HEK293 (cell line): ENCODE measurements at regions not wholly inside any gene's neighbourhood (a gene's known extent, or its start where the extent isn't known, plus 50 kb on each side); places are given as distances from the start of the nearest gene placed in this dataset.

Experiments used
- CTCF ChIA-PET: fragments of 350-600 bp; formaldehyde crosslinking; extraction: SDS; loops from one replicate; lab custom pipeline; 2021; ENCODE audit warnings: antibody characterized with exemption; lab: Yijun Ruan, JAX
- POLR2A ChIA-PET: fragments of 300-600 bp; formaldehyde crosslinking; extraction: SDS; loops from one replicate; lab custom pipeline; 2020; ENCODE audit warnings: antibody characterized with exemption, inconsistent platforms; lab: Yijun Ruan, JAX
- H3K27ac ChIP-seq: fragments of 200-500 bp; sonication (Bioruptor generic); 2 replicates; pipeline ENCODE4 v1.5.1; 2014; ENCODE audit warnings: low read depth, low read length, control low read depth, inconsistent platforms; ENCODE audit errors: extremely low read depth
- H3K36me3 ChIP-seq, 2 experiments: fragments of 200-500 bp in 1 of 2; sonication (Bioruptor generic) in 1 of 2; 1 replicate in 1 of 2; 2 replicates in 1 of 2; pipeline ENCODE4 v1.5.1; 2014 to 2017; ENCODE audit warnings: inconsistent platforms in 2 of 2, low read length in 2 of 2; ENCODE audit not compliant: control insufficient read depth in 2 of 2, insufficient read depth in 1 of 2
- H3K4me1 ChIP-seq: fragments of 200-500 bp; sonication (Bioruptor generic); 2 replicates; pipeline ENCODE4 v1.5.1; 2014; ENCODE audit warnings: mild to moderate bottlenecking, low read length, inconsistent platforms; ENCODE audit not compliant: control insufficient read depth, insufficient read depth
- H3K4me3 ChIP-seq: 2 replicates; pipeline ENCODE4 v1.5.1; 2011; ENCODE audit warnings: low read depth, mild to moderate bottlenecking, control low read depth, low read length, moderate library complexity
- H3K9me3 ChIP-seq: fragments of 200-500 bp; sonication (Bioruptor generic); 2 replicates; pipeline ENCODE4 v1.5.1; 2014; ENCODE audit warnings: low read depth, low read length, inconsistent platforms; ENCODE audit not compliant: control insufficient read depth, insufficient read depth
- ATF2 ChIP-seq: fragments of 450-650 bp; formaldehyde crosslinking; IDR thresholded peaks from 2 replicates; pipeline ENCODE4 v1.5.1; 2016; ENCODE audit warnings: missing biosample characterization, missing genetic modification characterization, low read depth
- BCL11A ChIP-seq: fragments of 450-650 bp; formaldehyde crosslinking; IDR thresholded peaks from 2 replicates; pipeline ENCODE4 v1.5.1; 2016; ENCODE audit warnings: low read depth, missing biosample characterization, missing genetic modification characterization
- GLI4 ChIP-seq: fragments of 450-650 bp; formaldehyde crosslinking; IDR thresholded peaks from 2 replicates; pipeline ENCODE4 v1.5.1; 2016; ENCODE audit warnings: missing biosample characterization, missing genetic modification characterization
- KLF10 ChIP-seq: fragments of 450-650 bp; IDR thresholded peaks from 2 replicates; pipeline ENCODE4 v1.5.1; 2018; ENCODE audit warnings: missing biosample characterization, mild to moderate bottlenecking, missing genetic modification characterization
- PRDM10 ChIP-seq: fragments of 450-650 bp; formaldehyde crosslinking; IDR thresholded peaks from 2 replicates; pipeline ENCODE4 v1.5.1; 2016; ENCODE audit warnings: missing biosample characterization, missing genetic modification characterization
- SP7 ChIP-seq: fragments of 450-650 bp; formaldehyde crosslinking; IDR thresholded peaks from 2 replicates; pipeline ENCODE4 v1.5.1; 2016; ENCODE audit warnings: missing biosample characterization, missing genetic modification characterization
- ZBTB26 ChIP-seq: fragments of 450-650 bp; formaldehyde crosslinking; optimal IDR thresholded peaks from 2 replicates; pipeline ENCODE3; 2016; ENCODE audit warnings: missing biosample characterization, mild to moderate bottlenecking, missing genetic modification characterization
- ZNF16 ChIP-seq: fragments of 450-650 bp; formaldehyde crosslinking; IDR thresholded peaks from 2 replicates; pipeline ENCODE4 v1.5.1; 2016; ENCODE audit warnings: low read depth, missing biosample characterization, missing genetic modification characterization
- ZNF423 ChIP-seq: fragments of 450-650 bp; formaldehyde crosslinking; IDR thresholded peaks from 2 replicates; pipeline ENCODE4 v1.5.1; 2016; ENCODE audit warnings: missing biosample characterization, missing genetic modification characterization
- ZNF521 ChIP-seq: fragments of 450-650 bp; formaldehyde crosslinking; IDR thresholded peaks from 2 replicates; pipeline ENCODE4 v1.5.1; 2017; ENCODE audit warnings: missing biosample characterization, mild to moderate bottlenecking, missing genetic modification characterization
- ZNF626 ChIP-seq: fragments of 450-650 bp; sonication (Bioruptor Pico); formaldehyde crosslinking; IDR thresholded peaks from 2 replicates; pipeline ENCODE4 v1.5.1; 2018; ENCODE audit warnings: missing biosample characterization, missing genetic modification characterization, inconsistent platforms
- ZNF747 ChIP-seq: fragments of 450-650 bp; formaldehyde crosslinking; IDR thresholded peaks from 2 replicates; pipeline ENCODE4 v1.5.1; 2016; ENCODE audit warnings: missing biosample characterization, missing genetic modification characterization
- TF ChIP-seq, protein P1 (sequence below): fragments of 450-650 bp; formaldehyde crosslinking; IDR thresholded peaks from 2 replicates; pipeline ENCODE4 v1.5.1; 2016; ENCODE audit warnings: missing biosample characterization, missing genetic modification characterization
- TF ChIP-seq, protein P2 (sequence below): fragments of 450-650 bp; formaldehyde crosslinking; IDR thresholded peaks from 2 replicates; pipeline ENCODE4 v1.5.1; 2017; ENCODE audit warnings: missing biosample characterization, missing genetic modification characterization
- TF ChIP-seq, protein P3 (sequence below): fragments of 450-650 bp; formaldehyde crosslinking; conservative IDR thresholded peaks from 2 replicates; pipeline ENCODE4 v1.5.1; 2016; ENCODE audit warnings: low read depth, missing biosample characterization, missing genetic modification characterization

- H3K36me3 ChIP-seq = no peaks in the 10 kb centered on the region
- no peaks in the 10 kb centered on the region for H3K9me3 ChIP-seq
- H3K4me3 ChIP-seq = no peak overlapping the region
- TF ChIP-seq ATF2 (tag by site-specific recombination) = no peak
- TF ChIP-seq SP7 (tag by site-specific recombination) = no peak
- ChIA-PET CTCF (interaction anchor here (0.5 to 1.7 kb wide), 3 partner anchors 9 to 328 kb away, joined by 3 to 9 read pairs (median 3); no protein-coding TSS in a partner anchor), POLR2A (no interaction called here)
- peaks cover 5% of the 10 kb centered on the region; the same call in 1 of the 2 replicates for H3K4me1 ChIP-seq
- H3K27ac ChIP-seq = no peak overlapping the region
Observed at GRCh38 chr17:33870936-33871335, 384.1 kb upstream of the CCL2 start.

GRCh38 chr17:33871720-33872540, 383.2 kb upstream of the CCL2 start:
- peaks cover 5% of the 10 kb centered on the region; the same call in 1 of the 2 replicates for H3K4me1 ChIP-seq
- CTCF ChIA-PET = interaction anchor here (0.6 to 1.7 kb wide), 3 partner anchors 92 to 327 kb away, joined by 3 to 9 read pairs (median 3); no protein-coding TSS in a partner anchor
- H3K36me3 ChIP-seq = no peaks in the 10 kb centered on the region
- no peak overlapping the region for H3K27ac ChIP-seq
- H3K9me3 ChIP-seq = no peaks in the 10 kb centered on the region
- POLR2A ChIA-PET = no interaction called here
- no peak overlapping the region for H3K4me3 ChIP-seq
- no peak for TF ChIP-seq KLF10
- no peak for TF ChIP-seq GLI4
- TF ChIP-seq ZNF423 = no peak
- TF ChIP-seq, protein P1, sequence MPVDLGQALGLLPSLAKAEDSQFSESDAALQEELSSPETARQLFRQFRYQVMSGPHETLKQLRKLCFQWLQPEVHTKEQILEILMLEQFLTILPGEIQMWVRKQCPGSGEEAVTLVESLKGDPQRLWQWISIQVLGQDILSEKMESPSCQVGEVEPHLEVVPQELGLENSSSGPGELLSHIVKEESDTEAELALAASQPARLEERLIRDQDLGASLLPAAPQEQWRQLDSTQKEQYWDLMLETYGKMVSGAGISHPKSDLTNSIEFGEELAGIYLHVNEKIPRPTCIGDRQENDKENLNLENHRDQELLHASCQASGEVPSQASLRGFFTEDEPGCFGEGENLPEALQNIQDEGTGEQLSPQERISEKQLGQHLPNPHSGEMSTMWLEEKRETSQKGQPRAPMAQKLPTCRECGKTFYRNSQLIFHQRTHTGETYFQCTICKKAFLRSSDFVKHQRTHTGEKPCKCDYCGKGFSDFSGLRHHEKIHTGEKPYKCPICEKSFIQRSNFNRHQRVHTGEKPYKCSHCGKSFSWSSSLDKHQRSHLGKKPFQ = 0 out of 2 replicates have a peak, but pooled peaks have one; percentile 27
- no peak for TF ChIP-seq ZNF521 (tag by site-specific recombination)
- peak; percentile 39; the same call in 1 of the 2 replicates for TF ChIP-seq PRDM10
- TF ChIP-seq, protein P2, sequence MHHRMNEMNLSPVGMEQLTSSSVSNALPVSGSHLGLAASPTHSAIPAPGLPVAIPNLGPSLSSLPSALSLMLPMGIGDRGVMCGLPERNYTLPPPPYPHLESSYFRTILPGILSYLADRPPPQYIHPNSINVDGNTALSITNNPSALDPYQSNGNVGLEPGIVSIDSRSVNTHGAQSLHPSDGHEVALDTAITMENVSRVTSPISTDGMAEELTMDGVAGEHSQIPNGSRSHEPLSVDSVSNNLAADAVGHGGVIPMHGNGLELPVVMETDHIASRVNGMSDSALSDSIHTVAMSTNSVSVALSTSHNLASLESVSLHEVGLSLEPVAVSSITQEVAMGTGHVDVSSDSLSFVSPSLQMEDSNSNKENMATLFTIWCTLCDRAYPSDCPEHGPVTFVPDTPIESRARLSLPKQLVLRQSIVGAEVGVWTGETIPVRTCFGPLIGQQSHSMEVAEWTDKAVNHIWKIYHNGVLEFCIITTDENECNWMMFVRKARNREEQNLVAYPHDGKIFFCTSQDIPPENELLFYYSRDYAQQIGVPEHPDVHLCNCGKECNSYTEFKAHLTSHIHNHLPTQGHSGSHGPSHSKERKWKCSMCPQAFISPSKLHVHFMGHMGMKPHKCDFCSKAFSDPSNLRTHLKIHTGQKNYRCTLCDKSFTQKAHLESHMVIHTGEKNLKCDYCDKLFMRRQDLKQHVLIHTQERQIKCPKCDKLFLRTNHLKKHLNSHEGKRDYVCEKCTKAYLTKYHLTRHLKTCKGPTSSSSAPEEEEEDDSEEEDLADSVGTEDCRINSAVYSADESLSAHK (tag by site-specific recombination) = no peak
- TF ChIP-seq BCL11A = no peak
- TF ChIP-seq ZNF626 (tag by site-specific recombination) = no peak
- TF ChIP-seq ZNF16 = no peak
- no peak for TF ChIP-seq ZNF747 (tag by site-specific recombination)
- TF ChIP-seq, protein P3, sequence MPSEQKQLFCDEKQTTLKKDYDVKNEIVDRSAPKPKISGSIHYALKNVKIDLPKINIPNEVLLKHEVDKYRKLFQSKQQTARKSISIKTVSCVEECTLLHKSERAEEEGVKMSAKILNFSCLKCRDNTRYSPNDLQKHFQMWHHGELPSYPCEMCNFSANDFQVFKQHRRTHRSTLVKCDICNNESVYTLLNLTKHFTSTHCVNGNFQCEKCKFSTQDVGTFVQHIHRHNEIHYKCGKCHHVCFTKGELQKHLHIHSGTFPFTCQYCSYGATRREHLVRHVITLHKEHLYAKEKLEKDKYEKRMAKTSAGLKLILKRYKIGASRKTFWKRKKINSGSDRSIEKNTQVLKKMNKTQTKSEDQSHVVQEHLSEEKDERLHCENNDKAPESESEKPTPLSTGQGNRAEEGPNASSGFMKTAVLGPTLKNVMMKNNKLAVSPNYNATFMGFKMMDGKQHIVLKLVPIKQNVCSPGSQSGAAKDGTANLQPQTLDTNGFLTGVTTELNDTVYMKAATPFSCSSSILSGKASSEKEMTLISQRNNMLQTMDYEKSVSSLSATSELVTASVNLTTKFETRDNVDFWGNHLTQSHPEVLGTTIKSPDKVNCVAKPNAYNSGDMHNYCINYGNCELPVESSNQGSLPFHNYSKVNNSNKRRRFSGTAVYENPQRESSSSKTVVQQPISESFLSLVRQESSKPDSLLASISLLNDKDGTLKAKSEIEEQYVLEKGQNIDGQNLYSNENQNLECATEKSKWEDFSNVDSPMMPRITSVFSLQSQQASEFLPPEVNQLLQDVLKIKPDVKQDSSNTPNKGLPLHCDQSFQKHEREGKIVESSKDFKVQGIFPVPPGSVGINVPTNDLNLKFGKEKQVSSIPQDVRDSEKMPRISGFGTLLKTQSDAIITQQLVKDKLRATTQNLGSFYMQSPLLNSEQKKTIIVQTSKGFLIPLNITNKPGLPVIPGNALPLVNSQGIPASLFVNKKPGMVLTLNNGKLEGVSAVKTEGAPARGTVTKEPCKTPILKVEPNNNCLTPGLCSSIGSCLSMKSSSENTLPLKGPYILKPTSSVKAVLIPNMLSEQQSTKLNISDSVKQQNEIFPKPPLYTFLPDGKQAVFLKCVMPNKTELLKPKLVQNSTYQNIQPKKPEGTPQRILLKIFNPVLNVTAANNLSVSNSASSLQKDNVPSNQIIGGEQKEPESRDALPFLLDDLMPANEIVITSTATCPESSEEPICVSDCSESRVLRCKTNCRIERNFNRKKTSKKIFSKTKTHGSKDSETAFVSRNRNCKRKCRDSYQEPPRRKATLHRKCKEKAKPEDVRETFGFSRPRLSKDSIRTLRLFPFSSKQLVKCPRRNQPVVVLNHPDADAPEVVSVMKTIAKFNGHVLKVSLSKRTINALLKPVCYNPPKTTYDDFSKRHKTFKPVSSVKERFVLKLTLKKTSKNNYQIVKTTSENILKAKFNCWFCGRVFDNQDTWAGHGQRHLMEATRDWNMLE (tag by site-specific recombination) = no peak
- no peak for TF ChIP-seq ZBTB26 (tag by site-specific recombination)
